ENCODE measurements at regions not wholly inside any gene's neighbourhood (a gene's known extent, or its start where the extent isn't known, plus 50 kb on each side); places are given as distances from the start of the nearest gene placed in this dataset.

GRCh38 chr1:4554271-4554865 is 100.0 kb upstream of the AJAP1 start:
- 78 to 79% methylated on average over 12 of the region's 12 CpGs for WGBS, 2 donors
- Histone ChIP-seq H3K36me3 (ENCODE audit: low read depth, missing control alignments) (no peaks in the 10 kb centered on the region), H3K9me3 (no peaks in the 10 kb centered on the region), H3K27me3 (no peaks in the 10 kb centered on the region), H3K4me1 (no peaks in the 10 kb centered on the region), H3K27ac (no peak overlapping the region), H3K4me3 (no peak overlapping the region)
- no peak for DNase-seq
- TF ChIP-seq CTCF (IDR thresholded peaks at IDR 0.05) (no peak), POLR2A (IDR thresholded peaks at IDR 0.05) (no peak)
- intact Hi-C loops (cut with DNase I; ENCODE audit: low total_unique reads) = no loop called here

GRCh38 chr1:4557949-4558348 is 96.5 kb upstream of the AJAP1 start:
- no peaks in the 10 kb centered on the region for H3K36me3 ChIP-seq (ENCODE audit: low read depth, missing control alignments)
- H3K27ac ChIP-seq = no peak overlapping the region
- H3K9me3 ChIP-seq = no peaks in the 10 kb centered on the region
- WGBS, 2 donors = 71 to 73% methylated on average over 5 of the region's 5 CpGs
- DNase-seq = no peak
- no peaks in the 10 kb centered on the region for H3K4me1 ChIP-seq
- H3K4me3 ChIP-seq = no peak overlapping the region
- TF ChIP-seq POLR2A (IDR thresholded peaks at IDR 0.05) (no peak), CTCF (IDR thresholded peaks at IDR 0.05) (no peak)
- intact Hi-C loops (cut with DNase I; ENCODE audit: low total_unique reads) = no loop called here
- H3K27me3 ChIP-seq = no peaks in the 10 kb centered on the region

- DNase-seq = no peak
- H3K9me3 ChIP-seq = no peaks in the 10 kb centered on the region
- WGBS, 2 donors = 32 to 35% methylated on average over 10 of the region's 10 CpGs
- intact Hi-C loops (cut with DNase I; ENCODE audit: low total_unique reads) = no loop called here
- H3K27ac ChIP-seq = no peak overlapping the region
- H3K36me3 ChIP-seq (ENCODE audit: low read depth, missing control alignments) = no peaks in the 10 kb centered on the region
- H3K4me3 ChIP-seq = no peak overlapping the region
- TF ChIP-seq POLR2A (IDR thresholded peaks at IDR 0.05) (no peak), CTCF (IDR thresholded peaks at IDR 0.05) (no peak)
- H3K27me3 ChIP-seq = no peaks in the 10 kb centered on the region
- H3K4me1 ChIP-seq = no peaks in the 10 kb centered on the region
Observed at GRCh38 chr1:4561205-4561604, 93.2 kb upstream of the AJAP1 start.

- no peaks in the 10 kb centered on the region for H3K27me3 ChIP-seq
- no peak overlapping the region for H3K27ac ChIP-seq
- intact Hi-C loops (cut with DNase I; ENCODE audit: low total_unique reads) = no loop called here
- H3K36me3 ChIP-seq (ENCODE audit: low read depth, missing control alignments) = no peaks in the 10 kb centered on the region
- TF ChIP-seq CTCF (IDR thresholded peaks at IDR 0.05) (no peak), POLR2A (IDR thresholded peaks at IDR 0.05) (no peak)
- no peak for DNase-seq
- H3K9me3 ChIP-seq = no peaks in the 10 kb centered on the region
- WGBS, 2 donors = 95 to 97% methylated on average over 9 of the region's 9 CpGs
- H3K4me3 ChIP-seq = no peak overlapping the region
- H3K4me1 ChIP-seq = no peaks in the 10 kb centered on the region
Observed at GRCh38 chr1:4562321-4562720, 92.1 kb upstream of the AJAP1 start.

- Histone ChIP-seq H3K36me3 (ENCODE audit: low read depth, missing control alignments) (no peaks in the 10 kb centered on the region), H3K4me3 (no peak overlapping the region), H3K4me1 (no peaks in the 10 kb centered on the region), H3K9me3 (no peaks in the 10 kb centered on the region), H3K27me3 (no peaks in the 10 kb centered on the region), H3K27ac (no peak overlapping the region)
- intact Hi-C loops (cut with DNase I; ENCODE audit: low total_unique reads) = no loop called here
- WGBS, 2 donors = 81 to 89% methylated on average over 4 of the region's 4 CpGs
- no peak for DNase-seq
- no peak for TF ChIP-seq POLR2A (IDR thresholded peaks at IDR 0.05)
- TF ChIP-seq CTCF (IDR thresholded peaks at IDR 0.05) = no peak
Observed at GRCh38 chr1:4563586-4563985, 90.8 kb upstream of the AJAP1 start.
